Mesenchymal stem cell (in vitro differentiated cells and primary cell): ENCODE measurements at regions not wholly inside any gene's neighbourhood (a gene's known extent, or its start where the extent isn't known, plus 50 kb on each side); places are given as distances from the start of the nearest gene placed in this dataset.

ENCODE experiments used
- DNase-seq: peaks from one replicate; pipeline ENCODE4 v3.0.0-alpha.2; 2013
- H2AFZ ChIP-seq: one replicate; pipeline ENCODE4 v1.6.1; 2013; ENCODE audit warnings: low read depth, mild to moderate bottlenecking, control low read depth, inconsistent platforms, low read length, moderate library complexity
- H2AK5ac ChIP-seq: 2 replicates; pipeline ENCODE4 v1.6.1; 2013; ENCODE audit warnings: low read length, moderate library complexity, mild to moderate bottlenecking, inconsistent platforms; ENCODE audit not compliant: severe bottlenecking
- H2BK120ac ChIP-seq: one replicate; pipeline ENCODE4 v1.6.1; 2013; ENCODE audit warnings: low read depth, mild to moderate bottlenecking, inconsistent platforms, low read length, moderate library complexity
- H2BK12ac ChIP-seq, 2 experiments: one replicate each; pipeline ENCODE4 v1.6.1; 2013; ENCODE audit warnings: inconsistent platforms in 2 of 2, low read length in 2 of 2, mild to moderate bottlenecking in 2 of 2, moderate library complexity in 2 of 2, control low read depth in 1 of 2
- H2BK15ac ChIP-seq: one replicate; pipeline ENCODE4 v1.6.1; 2013; ENCODE audit warnings: mild to moderate bottlenecking, low read depth, inconsistent platforms; ENCODE audit not compliant: poor library complexity, severe bottlenecking
- H2BK5ac ChIP-seq: 2 replicates; pipeline ENCODE4 v1.6.1; 2013; ENCODE audit warnings: low read depth, mild to moderate bottlenecking, low read length, control low read depth, inconsistent platforms; ENCODE audit not compliant: poor library complexity, severe bottlenecking
- H3K14ac ChIP-seq, 2 experiments: one replicate each; pipeline ENCODE4 v1.6.1; 2013; ENCODE audit warnings: inconsistent platforms in 2 of 2, low read length in 2 of 2, control low read depth in 1 of 2, mild to moderate bottlenecking in 1 of 2, moderate library complexity in 1 of 2
- H3K18ac ChIP-seq, 2 experiments: one replicate each; pipeline ENCODE4 v1.6.1; 2013; ENCODE audit warnings: inconsistent platforms in 2 of 2, low read length in 2 of 2, control low read depth in 1 of 2, low read depth in 1 of 2, mild to moderate bottlenecking in 1 of 2
- H3K23ac ChIP-seq, 2 experiments: one replicate each; pipeline ENCODE4 v1.6.1; 2013; ENCODE audit warnings: inconsistent platforms in 2 of 2, low read length in 2 of 2, mild to moderate bottlenecking in 2 of 2, moderate library complexity in 2 of 2, control low read depth in 1 of 2
- H3K27ac ChIP-seq: 2 replicates; pipeline ENCODE4 v1.5.1; 2013; ENCODE audit warnings: mild to moderate bottlenecking, moderate library complexity, low read length, control low read depth, inconsistent platforms; ENCODE audit not compliant: poor library complexity, severe bottlenecking
- H3K27me3 ChIP-seq, 2 experiments: 2 replicates each; pipeline versions ENCODE4 v1.6.1 to v1.7.0; 2013; ENCODE audit warnings: low read length in 2 of 2, mild to moderate bottlenecking in 2 of 2, moderate library complexity in 2 of 2, control low read depth in 1 of 2, inconsistent platforms in 1 of 2; ENCODE audit not compliant: control insufficient read depth in 1 of 2, insufficient read depth in 1 of 2
- H3K36me3 ChIP-seq, 2 experiments: 2 replicates each; pipeline versions ENCODE4 v1.6.1 to v1.7.0; 2013; ENCODE audit warnings: low read length in 2 of 2, control low read depth in 1 of 2, inconsistent platforms in 1 of 2, low read depth in 1 of 2, mild to moderate bottlenecking in 1 of 2; ENCODE audit not compliant: insufficient read depth in 2 of 2, control insufficient read depth in 1 of 2
- H3K4ac ChIP-seq, 2 experiments: one replicate each; pipeline ENCODE4 v1.6.1; 2013; ENCODE audit warnings: inconsistent platforms in 2 of 2, low read length in 2 of 2, mild to moderate bottlenecking in 2 of 2, moderate library complexity in 2 of 2, control low read depth in 1 of 2, low read depth in 1 of 2
- H3K4me1 ChIP-seq: 2 replicates; pipeline ENCODE4 v1.6.1; 2013; ENCODE audit warnings: low read depth, low read length, control low read depth; ENCODE audit not compliant: control insufficient read depth, insufficient read depth
- H3K4me2 ChIP-seq: 2 replicates; pipeline ENCODE4 v1.6.1; 2013; ENCODE audit warnings: low read length, mild to moderate bottlenecking, inconsistent platforms; ENCODE audit not compliant: poor library complexity, severe bottlenecking
- H3K4me3 ChIP-seq, 2 experiments: 2 replicates each; pipeline versions ENCODE4 v1.5.1 to v1.7.0; 2013; ENCODE audit warnings: low read length in 2 of 2, mild to moderate bottlenecking in 2 of 2, control low read depth in 1 of 2, low read depth in 1 of 2; ENCODE audit not compliant: insufficient read depth in 1 of 2
- H3K79me1 ChIP-seq: replicated peaks from 2 replicates; pipeline ENCODE4 v1.6.1; 2013; ENCODE audit warnings: mild to moderate bottlenecking, control low read depth, low read length, inconsistent platforms; ENCODE audit not compliant: poor library complexity, severe bottlenecking
- H3K9ac ChIP-seq: 2 replicates; pipeline ENCODE4 v1.7.0; 2013; ENCODE audit warnings: mild to moderate bottlenecking, low read length, moderate library complexity
- H3K9me3 ChIP-seq: 2 replicates; pipeline ENCODE4 v1.7.0; 2013; ENCODE audit warnings: mild to moderate bottlenecking, low read length; ENCODE audit not compliant: control insufficient read depth
- H4K8ac ChIP-seq: one replicate; pipeline ENCODE4 v1.6.1; 2013; ENCODE audit warnings: inconsistent platforms, mild to moderate bottlenecking, low read length, moderate library complexity
- H4K91ac ChIP-seq: one replicate; pipeline ENCODE4 v1.6.1; 2013; ENCODE audit warnings: mild to moderate bottlenecking, low read length, inconsistent platforms
- WGBS: methylation state at CpG from one replicate; pipeline ENCODE4 v1.1.7; 2013; ENCODE audit warnings: mixed read lengths; 5-methylcytosine and 5-hydroxymethylcytosine counted together

DNA sequence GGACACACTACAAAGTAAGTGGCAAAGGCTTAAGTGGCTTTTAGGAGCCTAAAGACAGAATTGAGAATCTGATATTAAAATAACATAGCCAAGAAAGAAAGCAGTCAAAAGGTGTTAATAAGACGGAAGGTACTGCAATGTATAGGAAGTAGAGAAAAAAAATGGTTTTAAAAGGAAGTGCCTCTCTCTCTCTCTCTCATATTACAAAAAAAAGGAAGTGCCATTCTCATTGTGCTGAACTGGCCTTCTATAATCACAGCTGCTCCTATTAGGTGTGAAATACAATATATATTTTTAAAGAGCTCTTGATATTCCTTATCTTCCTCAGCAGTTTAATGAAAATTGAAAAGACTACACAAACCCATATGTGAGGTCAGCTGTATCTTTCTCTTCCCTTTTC is 199.4 kb upstream of the NPVF start:
- H2BK12ac ChIP-seq = no peak overlapping the region
- no peak overlapping the region for H4K8ac ChIP-seq
- no peaks in the 10 kb centered on the region for H3K36me3 ChIP-seq
- no peak overlapping the region for H3K9ac ChIP-seq
- no CpG with 5 or more reads among the region's 1 CpG for WGBS
- H3K9me3 ChIP-seq = no peaks in the 10 kb centered on the region
- DNase-seq = no peak
- H3K18ac ChIP-seq = no peak overlapping the region
- no peaks in the 10 kb centered on the region for H3K4me1 ChIP-seq
- no peaks in the 10 kb centered on the region for H3K79me1 ChIP-seq
- H4K91ac ChIP-seq = no peak overlapping the region
- H2AFZ ChIP-seq = no peak overlapping the region
- H2BK15ac ChIP-seq = no peak overlapping the region
- no peak overlapping the region for H2AK5ac ChIP-seq
- H3K23ac ChIP-seq = no peak overlapping the region
- no peak overlapping the region for H3K4me3 ChIP-seq
- H3K4me2 ChIP-seq = no peak overlapping the region
- H3K27me3 ChIP-seq = no peaks in the 10 kb centered on the region
- H3K4ac ChIP-seq = no peak overlapping the region
- H3K14ac ChIP-seq = no peak overlapping the region
- no peak overlapping the region for H3K27ac ChIP-seq
- no peak overlapping the region for H2BK5ac ChIP-seq
- no peak overlapping the region for H2BK120ac ChIP-seq

DNA sequence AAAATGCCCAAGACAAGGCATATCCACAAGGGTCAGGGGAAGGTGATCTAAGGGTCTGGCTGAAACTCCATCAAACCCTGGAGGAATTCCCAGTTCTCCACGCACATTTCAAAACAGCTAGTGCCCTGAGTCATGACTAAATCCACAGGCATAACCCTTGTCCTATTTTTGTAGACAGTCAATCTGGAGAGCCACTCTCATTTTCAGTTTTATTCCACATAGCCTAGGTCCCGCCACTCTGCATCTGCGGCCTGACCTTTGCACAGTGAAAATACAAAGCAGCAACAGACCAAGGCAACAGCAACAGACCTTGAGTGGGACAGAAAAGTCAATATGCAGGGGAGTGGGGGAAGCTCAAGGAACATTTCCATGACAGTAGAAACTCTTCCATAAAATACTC is 201.4 kb upstream of the NPVF start:
- no peak overlapping the region for H2BK5ac ChIP-seq
- H3K27me3 ChIP-seq = no peaks in the 10 kb centered on the region
- no peak overlapping the region for H4K8ac ChIP-seq
- 43% methylated on average over 1 of the region's 3 CpGs for WGBS
- H2BK120ac ChIP-seq = no peak overlapping the region
- H3K9me3 ChIP-seq = no peaks in the 10 kb centered on the region
- H3K27ac ChIP-seq = no peak overlapping the region
- no peak overlapping the region for H2AFZ ChIP-seq
- no peak overlapping the region for H3K23ac ChIP-seq
- no peaks in the 10 kb centered on the region for H3K36me3 ChIP-seq
- H3K18ac ChIP-seq = no peak overlapping the region
- no peaks in the 10 kb centered on the region for H3K4me1 ChIP-seq
- H3K4me3 ChIP-seq = peak overlapping the region in 1 of 2 experiments; percentile 41
- no peak overlapping the region for H4K91ac ChIP-seq
- DNase-seq = peak; percentile 15
- H3K79me1 ChIP-seq = no peaks in the 10 kb centered on the region
- H3K14ac ChIP-seq = no peak overlapping the region
- peak overlapping the region; percentile 14 for H3K9ac ChIP-seq
- no peak overlapping the region for H2BK15ac ChIP-seq
- no peak overlapping the region for H3K4me2 ChIP-seq
- H3K4ac ChIP-seq = no peak overlapping the region
- no peak overlapping the region for H2AK5ac ChIP-seq
- no peak overlapping the region for H2BK12ac ChIP-seq

GRCh38 chr7:25430200-25430931 is 202.1 kb upstream of the NPVF start:
- H2AK5ac ChIP-seq = no peak overlapping the region
- H3K23ac ChIP-seq = no peak overlapping the region
- peak overlapping the region in 1 of 2 experiments; percentile 41 for H3K4me3 ChIP-seq
- no peak overlapping the region for H2BK120ac ChIP-seq
- no peak overlapping the region for H3K27ac ChIP-seq
- H4K91ac ChIP-seq = no peak overlapping the region
- H2BK15ac ChIP-seq = no peak overlapping the region
- no peak overlapping the region for H2BK5ac ChIP-seq
- no peaks in the 10 kb centered on the region for H3K27me3 ChIP-seq
- 89% methylated on average over 9 of the region's 9 CpGs for WGBS
- H3K9ac ChIP-seq = peak overlapping the region; percentile 14
- H3K9me3 ChIP-seq = no peaks in the 10 kb centered on the region
- peak overlapping the region in 1 of 2 experiments; percentile 29 for H3K14ac ChIP-seq
- H3K36me3 ChIP-seq = no peaks in the 10 kb centered on the region
- no peak overlapping the region for H2AFZ ChIP-seq
- no peak overlapping the region for H4K8ac ChIP-seq
- DNase-seq = no peak
- H3K79me1 ChIP-seq = no peaks in the 10 kb centered on the region
- H3K18ac ChIP-seq = no peak overlapping the region
- H3K4me1 ChIP-seq = no peaks in the 10 kb centered on the region
- no peak overlapping the region for H2BK12ac ChIP-seq
- H3K4ac ChIP-seq = no peak overlapping the region
- H3K4me2 ChIP-seq = no peak overlapping the region

GRCh38 chr7:25431956-25432450 is 203.7 kb upstream of the NPVF start:
- no peak overlapping the region for H3K9ac ChIP-seq
- H2BK120ac ChIP-seq = no peak overlapping the region
- H4K8ac ChIP-seq = no peak overlapping the region
- no peak overlapping the region for H2BK15ac ChIP-seq
- no peaks in the 10 kb centered on the region for H3K4me1 ChIP-seq
- H3K18ac ChIP-seq = no peak overlapping the region
- no peaks in the 10 kb centered on the region for H3K79me1 ChIP-seq
- DNase-seq = no peak
- H3K36me3 ChIP-seq = no peaks in the 10 kb centered on the region
- no peak overlapping the region for H3K4me3 ChIP-seq
- H3K4me2 ChIP-seq = no peak overlapping the region
- H3K23ac ChIP-seq = no peak overlapping the region
- H2AFZ ChIP-seq = no peak overlapping the region
- no peak overlapping the region for H2BK12ac ChIP-seq
- no peak overlapping the region for H2BK5ac ChIP-seq
- no peak overlapping the region for H4K91ac ChIP-seq
- 90% methylated on average over 3 of the region's 3 CpGs for WGBS
- no peaks in the 10 kb centered on the region for H3K9me3 ChIP-seq
- no peak overlapping the region for H3K27ac ChIP-seq
- no peak overlapping the region for H2AK5ac ChIP-seq
- H3K14ac ChIP-seq = no peak overlapping the region
- no peaks in the 10 kb centered on the region for H3K27me3 ChIP-seq
- no peak overlapping the region for H3K4ac ChIP-seq
